HG03565 (cell line): ENCODE measurements at regions not wholly inside any gene's neighbourhood (a gene's known extent, or its start where the extent isn't known, plus 50 kb on each side); places are given as distances from the start of the nearest gene placed in this dataset.
"Not testable (repeated sequence)": the region's sequence is repeated elsewhere in the genome, so short reads cannot be mapped to it uniquely, and the experiment has no call there.

Experiments used
- ATAC-seq: cut with Tn5 transposase; IDR thresholded peaks from one replicate; pipeline ENCODE4 v1.9.1; 2021; ENCODE audit warnings: mild to moderate bottlenecking, moderate library complexity; ENCODE audit not compliant: unreplicated experiment

DNA sequence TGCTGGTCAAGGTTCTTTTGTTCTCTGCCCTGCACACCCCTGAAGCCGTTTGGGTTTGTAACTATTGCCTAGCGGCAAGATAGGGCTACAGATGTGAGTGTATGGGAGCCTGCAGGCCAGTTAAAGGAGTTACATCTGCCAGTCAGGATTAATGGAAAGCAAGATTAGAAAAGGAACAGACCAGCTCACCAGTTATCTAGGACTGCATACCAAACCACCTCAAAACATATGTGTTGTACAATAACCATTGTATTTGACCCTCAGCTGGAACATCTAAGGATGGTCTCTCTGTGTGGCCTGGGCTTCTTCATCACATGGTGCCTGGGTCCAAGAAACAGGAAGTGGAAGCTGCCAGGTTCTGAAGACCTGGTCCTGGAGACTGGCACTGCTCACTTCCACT lies 52.5 kb upstream of the FBXO28 start:
- no peak for ATAC-seq

DNA sequence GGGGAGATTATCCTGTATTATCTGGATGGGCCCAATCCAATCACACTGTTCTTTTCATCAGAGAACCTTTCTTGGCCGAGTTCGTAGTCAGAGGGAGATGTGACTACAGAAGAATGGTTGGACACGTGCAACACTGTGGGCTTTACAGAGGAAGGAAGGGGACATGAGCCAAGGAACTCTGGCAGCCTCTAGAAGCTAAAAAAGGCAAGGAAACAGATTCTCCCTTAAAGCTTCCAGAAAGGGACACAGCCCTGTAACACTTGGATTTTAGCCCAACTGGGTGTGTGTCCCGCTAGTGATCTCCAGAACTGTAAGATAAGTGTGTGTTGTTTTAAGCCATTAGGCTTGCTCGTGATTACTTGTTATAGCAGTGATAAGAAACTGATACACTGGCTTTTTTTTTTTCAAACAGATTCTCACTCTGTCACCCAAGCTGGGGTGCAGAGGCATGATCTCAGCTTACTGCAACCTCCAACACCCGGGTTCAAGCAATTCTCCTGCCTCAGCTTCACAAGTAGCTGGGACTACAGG lies 53.9 kb upstream of the FBXO28 start:
- ATAC-seq: no peak

DNA sequence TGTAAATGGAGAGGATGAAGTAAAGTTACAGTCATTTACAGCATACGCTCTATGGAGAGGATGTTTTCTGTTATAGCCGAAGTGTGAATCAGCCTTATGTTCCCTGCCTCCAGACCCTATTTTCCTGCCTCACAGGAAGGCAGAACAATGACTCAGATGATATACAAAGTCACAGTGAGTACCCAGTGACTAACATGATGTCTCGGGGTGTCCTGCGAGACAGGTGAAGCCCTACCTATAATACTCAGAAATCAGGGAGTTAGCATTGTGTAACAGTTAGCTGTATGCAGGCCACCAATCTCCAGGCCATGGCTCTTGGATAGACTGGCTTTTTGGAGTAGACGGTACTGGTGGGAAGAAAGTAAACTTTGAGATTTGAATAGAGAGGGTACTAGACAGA lies 55.6 kb upstream of the FBXO28 start:
- ATAC-seq: no peak

DNA sequence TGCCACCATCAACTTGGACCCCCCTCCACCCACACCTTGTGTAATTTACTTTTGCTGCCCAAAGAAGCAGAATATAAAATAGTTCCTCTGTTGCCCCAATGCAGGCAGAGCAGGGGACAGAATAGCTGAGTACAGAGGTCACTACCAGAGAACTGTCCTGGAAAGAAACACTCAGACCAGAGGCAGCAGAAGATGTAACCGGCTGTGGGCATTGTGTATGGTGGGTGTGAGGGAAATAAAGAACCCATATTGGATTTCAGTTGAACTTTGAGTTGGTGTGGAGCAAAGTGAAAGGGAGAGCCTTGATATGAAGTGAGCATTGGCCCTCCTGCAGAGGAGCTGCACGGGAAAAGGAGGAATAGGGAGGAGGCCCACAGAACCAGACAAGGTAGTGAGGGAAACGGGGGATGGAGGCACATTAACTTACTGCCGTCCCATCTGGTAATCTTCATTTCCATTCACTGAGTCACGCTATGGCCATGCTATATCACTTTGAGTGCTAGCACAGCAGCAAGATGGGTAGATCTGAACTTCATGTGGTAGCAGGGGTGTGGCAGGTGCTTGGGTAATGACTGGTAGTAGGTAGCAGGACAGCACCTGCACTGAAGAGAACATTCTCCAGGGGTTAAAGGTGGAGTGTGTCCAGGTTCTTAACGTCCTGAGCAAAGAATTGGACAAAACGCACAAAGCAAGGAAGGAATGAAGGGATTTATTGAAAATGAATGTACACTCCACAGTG lies 56.3 kb upstream of the FBXO28 start:
- ATAC-seq: no peak

DNA sequence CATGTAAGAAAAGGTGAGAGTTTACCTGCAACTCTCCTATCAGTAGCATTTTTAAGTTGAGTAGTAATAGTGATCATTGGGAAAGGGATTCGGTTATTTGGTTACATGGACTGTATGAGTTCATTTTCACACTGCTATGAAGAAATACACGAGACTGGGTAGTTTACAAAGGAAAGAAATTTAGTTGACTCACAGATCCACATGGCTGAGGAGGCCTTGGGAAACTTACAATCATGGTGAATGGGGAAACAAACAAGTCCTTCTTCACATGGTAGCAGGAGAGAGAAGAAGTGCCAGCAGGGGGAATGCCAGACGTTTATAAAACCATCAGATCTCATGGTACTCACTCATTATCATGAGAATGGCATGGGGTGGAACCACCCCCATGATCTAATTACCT lies 59.3 kb upstream of the FBXO28 start:
- no peak for ATAC-seq

- no peak for ATAC-seq
These were observed 59.9 kb upstream of the FBXO28 start for GRCh38 chr1:224054012-224054411.

DNA sequence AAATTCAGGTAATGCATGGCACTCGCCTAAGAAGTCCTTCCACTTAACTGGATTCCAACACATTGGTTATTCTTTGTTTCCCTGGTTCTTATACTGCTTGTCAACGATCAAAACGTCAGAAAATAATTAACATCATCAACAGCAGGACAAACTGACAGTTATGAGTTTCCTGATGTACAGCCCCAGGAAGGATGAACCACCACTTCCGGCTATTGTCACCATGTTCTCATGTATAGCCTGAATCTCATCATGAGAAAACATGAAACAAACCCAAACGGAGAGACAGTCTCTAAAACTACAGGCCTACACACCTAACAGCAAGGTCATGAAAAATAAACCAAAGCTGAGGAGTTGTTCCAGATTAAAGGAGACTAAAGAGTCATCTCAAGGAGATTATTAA lies 60.5 kb upstream of the FBXO28 start:
- no peak for ATAC-seq

- ATAC-seq: no peak
These were observed 61.1 kb upstream of the FBXO28 start for GRCh38 chr1:224052772-224053171.

GRCh38 chr1:224051782-224052181 lies 62.1 kb upstream of the FBXO28 start:
- ATAC-seq: not testable (repeated sequence)

GRCh38 chr1:224051086-224051406 lies 62.9 kb upstream of the FBXO28 start:
- no peak for ATAC-seq

- ATAC-seq: no peak
These were observed 66.4 kb upstream of the FBXO28 start for GRCh38 chr1:224047538-224047937.

DNA sequence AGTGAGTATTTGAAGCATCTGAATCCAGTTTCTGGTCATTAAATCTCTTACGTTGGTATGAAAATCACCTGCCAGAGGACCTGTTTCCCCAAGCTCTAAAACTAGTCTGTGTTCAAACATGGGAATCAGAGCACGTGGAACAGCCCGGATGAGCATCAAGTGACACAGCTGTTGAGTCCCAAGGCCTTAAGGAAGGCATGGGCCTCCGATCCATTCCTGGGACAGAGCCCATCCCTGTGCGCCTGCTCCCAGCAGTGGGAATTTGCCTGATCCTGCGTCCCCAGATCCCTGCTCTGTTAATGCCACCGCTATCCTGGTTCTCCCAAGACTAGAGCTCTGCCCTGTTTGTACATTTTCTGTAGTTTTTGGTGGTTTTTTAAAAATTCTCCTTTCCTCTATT lies 68.4 kb upstream of the FBXO28 start:
- ATAC-seq: no peak

GRCh38 chr1:224044420-224044819 lies 69.5 kb upstream of the FBXO28 start:
- no peak for ATAC-seq

DNA sequence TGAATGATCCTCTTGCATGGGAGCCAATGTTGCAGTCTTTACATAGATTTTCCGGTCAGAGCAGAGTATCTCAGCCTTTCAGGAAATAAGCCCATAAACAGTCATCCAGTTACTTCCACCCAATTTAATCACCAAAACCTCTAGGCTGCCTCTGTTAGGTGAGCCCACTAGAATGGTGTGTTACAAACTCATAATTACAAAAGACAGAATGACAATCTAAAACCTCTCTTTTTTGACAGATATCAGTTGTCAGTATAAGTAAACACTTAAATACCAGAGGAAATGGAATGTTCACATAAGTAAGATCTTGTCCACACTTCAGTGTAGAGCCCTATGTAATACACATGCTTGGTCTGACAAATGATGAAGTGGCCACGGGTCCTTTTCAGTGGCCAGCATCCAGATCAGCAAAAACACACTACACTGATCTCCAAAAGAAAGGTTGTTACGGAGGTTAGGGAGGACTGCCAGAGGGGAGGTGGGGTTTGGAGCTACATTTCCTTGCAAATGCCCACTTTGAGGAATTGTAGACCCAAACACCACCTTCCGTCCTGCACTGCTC lies 71.3 kb upstream of the FBXO28 start:
- ATAC-seq: no peak

DNA sequence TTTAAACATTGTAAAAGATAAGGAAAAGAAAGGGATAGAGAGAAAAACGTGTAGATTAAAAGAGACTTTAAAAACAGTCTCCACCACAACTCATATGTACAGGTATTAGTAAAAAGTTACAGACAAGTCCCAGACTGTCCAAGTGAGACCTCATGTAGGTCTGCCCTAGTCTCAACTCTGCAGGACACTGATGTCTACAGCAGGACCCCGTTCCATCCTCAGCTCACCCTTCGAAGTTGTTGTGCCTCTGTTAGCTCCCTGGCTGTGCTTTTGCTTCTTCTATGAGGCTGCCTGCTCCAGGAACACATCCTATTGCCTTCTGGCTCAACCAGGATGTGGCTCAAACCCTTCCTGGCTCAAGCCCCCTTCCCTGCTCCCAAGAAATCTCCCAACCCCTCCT lies 72.9 kb upstream of the FBXO28 start:
- ATAC-seq: no peak

DNA sequence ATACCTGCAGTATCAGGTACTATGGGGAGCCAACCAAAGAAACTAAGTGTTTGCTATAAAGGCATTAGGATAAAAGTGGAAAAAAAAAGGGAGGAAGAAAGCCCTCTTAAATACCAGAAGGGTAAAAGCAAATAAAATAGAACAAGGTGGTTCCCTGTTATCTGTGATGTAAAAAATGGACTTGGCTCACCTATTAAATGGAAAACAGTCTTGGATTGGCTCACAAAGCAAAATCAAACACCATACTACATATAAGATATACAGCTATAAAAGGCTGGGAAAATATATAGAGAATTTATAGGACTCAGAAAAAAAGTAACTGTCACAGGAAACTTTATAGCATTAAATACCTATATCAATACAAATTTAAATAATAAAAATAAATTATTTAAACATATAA lies 73.5 kb upstream of the FBXO28 start:
- ATAC-seq: not testable (repeated sequence)

DNA sequence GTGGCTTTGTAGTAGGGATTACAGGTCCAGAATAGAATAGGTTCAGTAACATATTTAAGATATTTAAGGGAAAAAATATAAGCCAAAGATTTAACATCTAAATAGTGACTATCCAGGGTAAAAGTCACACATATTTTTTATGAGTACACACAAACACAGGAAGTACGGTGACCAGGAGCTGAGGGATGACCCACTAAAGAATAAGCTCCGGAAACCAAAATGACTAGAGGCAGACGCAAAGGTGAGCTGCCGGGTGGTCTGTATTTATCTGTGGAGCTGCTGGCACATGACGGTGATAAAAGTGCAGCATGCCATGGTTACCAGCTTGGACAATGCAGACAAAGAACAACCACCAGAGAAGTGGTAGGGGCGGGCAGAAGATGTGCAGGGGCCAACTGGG lies 73.9 kb upstream of the FBXO28 start:
- ATAC-seq: not testable (repeated sequence)

GRCh38 chr1:224038832-224039231 lies 75.1 kb upstream of the FBXO28 start:
- ATAC-seq: not testable (repeated sequence)

GRCh38 chr1:224037362-224037761 lies 76.5 kb upstream of the FBXO28 start:
- ATAC-seq: not testable (repeated sequence)

DNA sequence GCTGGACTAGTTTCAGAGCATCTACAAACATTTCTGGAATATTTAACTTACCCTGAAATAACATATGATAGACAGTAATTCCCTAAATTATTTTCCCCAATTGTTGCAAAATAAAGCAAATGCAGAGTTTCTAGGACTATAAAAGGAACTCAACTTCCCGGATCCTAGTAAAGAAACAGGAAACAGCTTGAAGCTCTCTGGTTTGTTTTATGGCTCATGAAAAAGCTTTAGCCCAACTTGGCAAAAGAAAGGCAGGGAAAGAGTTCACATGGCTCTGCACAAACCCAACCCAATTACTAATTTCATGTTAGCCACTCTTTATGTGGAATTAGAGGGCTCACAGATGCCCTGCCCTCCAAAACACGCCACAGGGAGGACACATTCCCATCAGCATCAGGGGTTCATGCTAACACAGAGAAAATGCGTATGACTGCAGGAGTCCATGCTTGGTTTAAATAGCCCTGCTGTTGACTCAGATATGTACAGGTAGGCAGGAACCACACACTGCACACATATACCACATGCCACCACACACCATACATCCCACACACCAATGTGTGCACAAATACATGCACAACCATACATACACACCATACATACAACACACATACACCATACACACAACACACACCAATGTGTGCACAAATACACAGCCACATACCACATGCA lies 81.2 kb upstream of the FBXO28 start:
- not testable (repeated sequence) for ATAC-seq

DNA sequence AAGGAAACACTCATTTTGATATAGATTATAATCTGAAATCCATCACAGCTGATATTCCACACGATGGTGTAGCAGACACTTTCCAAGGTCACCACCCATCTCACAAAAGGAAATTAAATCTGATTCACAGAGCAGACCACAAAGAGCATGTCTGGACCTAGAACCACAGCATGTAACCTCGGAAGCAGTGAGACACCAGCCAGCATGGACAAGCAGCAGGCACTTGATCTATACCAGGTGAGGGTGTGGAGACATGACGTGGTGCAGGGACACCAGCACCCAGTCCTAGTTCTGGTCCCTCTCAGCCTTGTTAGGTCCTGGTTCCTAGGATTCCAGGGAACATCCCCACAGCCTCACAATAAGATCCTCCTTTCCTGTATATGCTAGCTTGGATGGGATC lies 81.9 kb upstream of the FBXO28 start:
- ATAC-seq: not testable (repeated sequence)

DNA sequence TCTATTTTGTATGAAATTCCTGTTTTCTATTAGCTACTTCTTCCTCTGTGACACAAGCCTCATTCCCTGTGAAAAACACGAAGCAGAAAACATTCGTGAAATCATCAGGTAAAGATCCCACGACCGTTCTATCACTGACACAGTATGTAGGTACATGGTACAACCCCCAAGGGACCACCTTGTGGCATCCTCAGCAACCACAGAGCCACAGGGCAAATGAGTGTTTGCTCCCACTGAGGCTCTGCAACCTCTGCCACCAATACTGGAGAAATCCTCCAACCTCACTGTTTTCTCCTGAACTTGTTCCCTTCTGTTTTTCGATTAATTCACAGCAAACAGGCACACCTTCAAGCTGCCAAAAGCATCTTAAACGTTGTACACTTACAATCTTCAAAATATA lies 83.7 kb upstream of the FBXO28 start:
- not testable (repeated sequence) for ATAC-seq
